DMS153 treated with DMSO at 0.1 percent for 48 hours (cell line): ENCODE measurements at regions not wholly inside any gene's neighbourhood (a gene's known extent, or its start where the extent isn't known, plus 50 kb on each side); places are given as distances from the start of the nearest gene placed in this dataset.

Experiments
- DNase-seq: peaks from one replicate; lab custom pipeline; 2025; ENCODE audit not compliant: unreplicated experiment; lab: John Stamatoyannopoulos, UW

DNA sequence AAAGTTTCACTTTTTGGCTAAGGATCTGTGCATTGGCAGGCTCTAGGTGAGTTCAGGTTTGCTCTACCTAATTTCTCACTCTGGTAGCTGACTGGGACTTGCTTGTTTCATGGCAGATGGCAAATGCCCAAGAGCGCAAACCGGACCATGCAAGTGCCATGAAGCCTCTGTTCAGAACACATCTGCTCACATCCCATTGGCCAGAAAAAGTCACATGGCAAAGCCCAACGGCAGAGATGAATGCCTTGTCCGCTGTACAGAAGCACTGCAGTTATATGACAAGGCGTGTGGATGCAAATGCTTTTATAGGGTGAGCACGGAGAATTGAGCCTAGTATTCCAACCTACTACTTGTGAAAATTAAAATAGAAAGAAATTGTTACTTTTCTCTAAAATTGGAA, 202.2 kb upstream of the HMGA2 start:
- DNase-seq: no peak

DNA sequence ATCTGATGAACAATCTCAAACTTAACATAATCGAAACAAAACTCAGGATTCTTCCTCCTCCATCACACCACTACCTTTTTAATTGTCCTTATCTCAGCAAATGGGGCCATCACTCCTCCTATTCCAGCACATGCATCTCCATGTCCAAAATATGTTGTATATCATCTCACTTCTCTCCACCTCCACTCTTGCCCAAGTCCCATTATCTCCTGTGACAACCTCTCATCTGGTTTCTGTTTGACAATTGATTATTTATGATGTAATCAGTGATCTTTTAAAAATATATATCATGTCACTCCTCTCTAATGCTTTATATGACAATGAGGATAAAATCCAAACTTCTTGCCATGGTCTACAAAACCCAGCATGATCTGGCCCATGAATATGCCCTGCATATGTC, 200.8 kb upstream of the HMGA2 start:
- no peak for DNase-seq

DNA sequence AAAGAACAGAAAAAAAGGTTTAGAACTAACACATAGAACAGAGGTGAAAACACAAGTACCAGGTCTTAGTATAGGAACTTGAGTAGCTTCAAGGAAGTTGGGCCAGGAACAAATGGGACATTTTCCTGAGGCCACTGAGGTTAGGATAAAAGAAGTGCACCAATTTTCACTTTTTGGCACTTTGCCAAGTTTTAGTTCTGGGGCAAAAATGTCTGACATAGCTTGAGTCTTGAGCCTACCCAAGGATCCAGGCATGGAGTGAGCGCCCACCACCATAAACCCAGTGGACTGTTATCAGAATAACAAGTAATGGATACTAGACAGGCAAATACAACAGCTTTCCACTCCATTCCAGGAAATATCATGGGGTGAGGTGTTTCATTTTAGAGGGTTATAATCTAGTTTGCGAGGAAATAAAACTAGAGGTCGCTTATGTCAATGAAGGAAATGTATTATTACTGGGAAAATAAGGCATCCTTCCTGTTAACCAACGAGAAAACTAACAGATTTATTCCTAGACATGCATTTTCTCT, 199.7 kb upstream of the HMGA2 start:
- DNase-seq: no peak

DNA sequence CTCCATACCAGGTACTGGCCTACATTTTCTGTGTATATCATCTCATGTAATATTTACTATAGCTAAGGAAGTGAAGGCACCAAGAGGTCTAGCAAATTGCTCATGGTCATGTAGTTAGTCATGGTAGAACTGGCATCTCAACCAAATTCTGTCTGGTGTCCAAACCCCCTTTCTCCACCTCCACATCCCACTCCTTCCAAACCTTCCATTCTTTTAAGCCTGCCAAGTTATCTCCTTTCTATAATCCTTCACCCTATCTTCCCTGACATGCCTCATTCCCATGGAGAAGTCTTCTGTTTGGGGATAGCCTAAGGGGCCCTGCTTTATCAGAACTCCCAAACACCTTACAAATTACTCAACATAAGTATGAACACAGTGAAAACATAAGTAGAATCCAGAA, 196.2 kb upstream of the HMGA2 start:
- no peak for DNase-seq

DNA sequence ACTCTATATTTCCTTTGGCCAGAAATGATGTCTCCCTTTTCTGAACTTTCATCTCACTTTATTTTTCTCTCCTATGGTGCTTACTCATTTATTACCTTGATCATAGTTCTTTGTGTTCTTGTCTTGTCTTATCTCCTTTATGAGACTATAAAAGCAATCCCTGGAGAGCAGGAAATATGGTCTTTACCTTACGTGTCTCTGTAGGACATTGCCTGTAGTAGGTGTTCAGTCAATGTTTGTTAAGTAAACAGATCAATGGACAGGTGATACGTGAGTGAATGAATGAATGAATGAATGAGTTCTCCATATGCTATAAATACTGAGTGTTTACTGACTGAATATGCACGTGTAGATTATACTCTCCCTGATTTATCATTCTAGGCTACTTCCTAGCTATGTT, 193.7 kb upstream of the HMGA2 start:
- DNase-seq: no peak

DNA sequence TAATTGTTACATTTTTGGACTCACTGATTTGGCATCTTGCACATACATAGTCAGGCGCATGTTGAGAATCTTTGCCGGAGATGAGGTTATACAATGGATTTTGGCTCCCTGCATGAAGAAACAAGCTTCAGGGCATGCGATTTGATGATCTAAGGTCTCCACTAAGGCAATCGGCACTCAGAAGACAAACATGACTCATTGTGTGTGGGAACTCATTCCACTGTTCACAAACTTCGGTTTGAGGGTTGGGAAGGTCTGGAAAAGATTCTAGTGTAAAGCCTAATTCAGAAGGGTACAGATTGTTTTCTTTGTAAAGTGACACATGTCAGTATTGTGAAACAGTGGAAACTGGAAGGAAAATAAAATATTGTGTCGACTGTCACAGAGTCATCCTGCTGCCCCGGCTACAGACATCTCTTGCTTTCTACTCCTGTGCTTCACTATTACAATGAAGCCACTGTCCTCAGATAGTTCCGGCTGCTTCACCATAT, 192.6 kb upstream of the HMGA2 start:
- DNase-seq: no peak

DNA sequence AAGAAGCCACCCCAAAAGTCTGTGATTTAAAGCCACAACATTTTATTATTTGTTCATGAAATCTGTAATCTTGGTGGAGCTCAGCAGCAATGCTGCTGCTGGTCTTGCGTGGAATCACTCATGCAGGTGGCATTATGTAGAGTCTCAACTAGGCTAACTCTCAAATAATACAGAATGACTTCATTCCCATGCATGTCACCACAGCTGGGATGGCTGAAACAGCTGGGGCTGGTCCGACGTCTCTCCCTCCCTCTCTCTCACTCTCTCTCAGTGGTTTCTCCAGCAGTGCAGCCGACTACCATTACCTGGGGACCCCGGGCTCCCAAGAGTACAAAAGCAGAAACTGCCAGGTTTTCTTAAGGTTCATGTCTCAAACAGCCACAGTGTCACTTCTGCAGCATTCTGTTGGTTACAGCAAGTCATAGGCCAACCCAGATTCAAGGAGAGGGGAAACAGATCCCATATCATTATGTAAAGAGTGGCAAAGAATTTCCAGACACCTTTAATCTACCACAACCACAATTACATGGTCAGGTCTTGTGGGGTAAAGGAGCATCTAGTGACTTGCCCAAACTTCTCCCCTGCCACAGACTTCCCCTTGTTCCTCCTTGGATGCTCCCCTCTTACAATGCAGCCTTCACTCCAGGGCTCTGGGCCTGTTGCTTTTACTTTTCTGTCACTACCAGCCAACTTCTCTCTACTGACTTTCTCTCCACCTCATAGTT, 192.0 kb upstream of the HMGA2 start:
- DNase-seq: no peak

DNA sequence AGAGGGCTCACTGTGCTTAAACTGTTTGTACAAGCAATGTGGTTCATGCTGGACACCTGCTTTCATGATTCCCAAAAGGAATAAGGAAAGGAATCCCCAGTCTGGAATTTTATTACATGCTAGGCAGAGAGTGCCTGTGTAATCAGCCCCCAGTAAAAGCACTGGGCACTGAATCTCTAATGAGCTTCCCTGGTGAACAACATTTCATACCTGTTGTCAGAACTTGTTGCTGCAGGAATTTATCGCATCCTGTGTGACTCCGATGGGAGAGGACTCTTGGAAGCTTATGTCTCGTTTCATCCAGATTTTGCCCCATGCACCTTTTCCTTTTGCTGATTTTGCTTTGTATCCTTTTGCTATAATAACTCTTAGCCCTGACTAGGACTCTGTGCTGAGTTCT, 190.2 kb upstream of the HMGA2 start:
- no peak for DNase-seq

DNA sequence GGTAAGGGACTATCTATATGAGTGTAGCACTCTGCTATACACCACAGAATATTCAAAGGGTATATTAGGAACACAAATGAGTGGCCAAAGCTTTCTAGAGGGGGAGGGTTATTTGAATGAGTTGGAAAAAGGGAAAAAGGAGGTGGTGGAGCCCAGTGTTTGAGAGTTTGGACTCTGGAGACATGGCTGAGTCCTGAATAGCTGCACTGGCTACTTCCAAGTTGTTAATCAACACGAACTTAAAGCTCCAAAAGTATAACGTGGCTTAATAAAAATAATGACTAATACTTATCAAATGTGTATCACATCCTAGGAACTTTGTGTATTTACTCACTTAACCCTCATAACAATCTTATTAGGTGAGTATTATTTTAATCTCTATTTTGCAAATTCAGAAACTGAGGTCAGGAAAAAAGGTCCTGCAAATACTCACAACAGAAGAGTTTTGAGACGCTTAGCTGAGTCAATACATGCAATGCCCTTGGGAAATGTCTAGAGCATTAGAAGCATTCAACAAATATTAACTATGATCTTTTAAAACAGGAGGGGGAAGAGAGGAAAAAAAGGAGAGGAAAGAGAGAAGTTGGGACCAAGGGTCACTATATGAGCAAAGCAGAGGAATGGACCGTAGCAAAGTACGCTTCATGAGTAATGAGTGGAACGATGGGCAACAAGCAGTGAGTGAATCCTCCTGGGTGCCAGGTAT, 189.5 kb upstream of the HMGA2 start:
- DNase-seq: no peak

DNA sequence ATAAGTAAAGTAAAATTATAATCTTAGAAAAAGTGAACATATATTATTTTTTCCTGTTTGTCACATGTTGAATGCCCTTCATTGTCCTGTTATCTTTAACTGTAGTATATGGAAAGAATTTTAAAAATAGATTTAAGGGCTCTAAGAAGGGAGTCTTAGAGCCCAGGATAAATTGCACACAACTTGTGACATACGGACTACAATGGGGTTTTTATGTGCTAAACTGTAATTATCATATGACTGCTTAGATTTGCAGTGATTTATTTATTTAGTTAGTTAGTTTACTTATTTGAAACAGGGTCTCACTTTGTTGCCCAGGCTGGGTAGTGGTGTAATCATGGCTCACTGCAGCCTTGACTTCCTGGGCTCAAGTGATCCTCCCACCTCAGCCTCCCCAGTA, 187.8 kb upstream of the HMGA2 start:
- no peak for DNase-seq

DNA sequence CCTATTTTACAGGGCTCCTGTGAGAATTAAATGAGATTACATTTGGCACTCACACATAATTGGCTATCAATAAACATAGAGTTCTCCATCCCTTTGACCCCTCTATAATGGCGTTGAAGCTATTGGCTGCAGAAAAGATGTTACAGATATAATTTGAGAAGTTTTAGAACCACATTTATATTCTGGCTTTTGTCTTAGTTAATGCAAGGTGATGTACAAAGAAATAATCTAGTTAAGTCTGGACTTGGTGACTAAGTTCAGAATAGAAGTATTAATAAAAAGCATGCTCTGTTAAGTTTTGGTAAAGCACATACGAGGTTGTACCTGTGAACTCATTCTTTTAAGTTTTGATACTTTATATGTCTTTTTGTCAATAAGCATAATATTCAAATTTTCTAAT, 187.1 kb upstream of the HMGA2 start:
- DNase-seq: no peak

DNA sequence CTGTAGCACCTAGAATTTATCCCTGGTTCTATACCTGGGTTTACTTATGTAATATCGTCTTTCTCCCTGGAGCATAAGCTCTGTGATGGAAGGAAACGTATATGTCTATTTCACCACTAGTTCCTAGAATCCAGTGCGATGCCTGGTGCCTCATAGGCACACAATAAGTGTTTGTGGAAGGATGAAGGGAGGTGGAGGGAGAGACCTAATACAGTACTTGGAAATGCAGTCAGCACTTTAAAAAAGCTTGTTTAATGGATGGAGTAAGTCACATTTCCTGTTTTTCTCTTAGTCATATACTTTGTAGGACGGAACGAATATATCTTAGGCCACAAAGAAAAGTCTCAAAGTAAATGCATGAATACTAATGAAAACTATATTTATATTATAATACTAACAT, 186.5 kb upstream of the HMGA2 start:
- DNase-seq: no peak

DNA sequence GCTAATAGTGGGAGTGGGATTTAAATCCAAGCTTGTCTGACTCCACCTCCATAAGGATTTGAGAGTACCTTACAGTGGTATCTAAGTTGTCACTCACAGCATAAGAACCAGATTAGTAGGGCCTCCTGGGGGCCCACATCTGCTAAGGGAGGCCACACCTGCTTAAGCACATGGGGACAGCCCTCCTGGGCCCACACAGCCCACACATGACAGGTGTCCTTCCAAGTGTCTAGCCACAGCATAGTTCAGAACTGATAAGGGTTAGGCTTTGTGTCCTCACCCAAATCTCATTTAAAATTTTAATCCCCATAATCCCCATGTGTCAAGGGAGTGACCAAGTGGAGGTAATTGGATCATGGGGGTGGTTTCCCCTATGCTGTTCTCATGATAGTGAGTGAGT, 186.0 kb upstream of the HMGA2 start:
- no peak for DNase-seq

DNA sequence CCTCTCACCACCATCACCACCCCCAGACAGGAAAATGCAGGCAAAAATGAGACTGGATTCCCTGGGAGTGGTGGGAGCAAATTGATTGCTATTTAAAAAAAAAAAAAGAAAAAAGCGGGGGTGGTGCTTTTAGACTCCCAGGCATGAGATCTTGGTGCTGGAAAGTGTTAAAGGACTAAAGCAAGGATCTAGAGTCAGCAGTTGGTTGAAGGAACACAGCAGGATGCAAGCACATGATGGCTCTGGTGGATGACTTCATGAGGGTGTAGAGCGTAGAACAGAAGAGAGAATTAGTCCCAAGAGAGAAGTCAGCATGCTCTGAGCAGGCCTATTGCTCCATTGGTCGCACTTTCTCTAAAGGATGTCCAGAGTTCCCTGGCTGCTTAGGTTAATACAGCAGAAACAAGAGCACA, 183.8 kb upstream of the HMGA2 start:
- DNase-seq: no peak

DNA sequence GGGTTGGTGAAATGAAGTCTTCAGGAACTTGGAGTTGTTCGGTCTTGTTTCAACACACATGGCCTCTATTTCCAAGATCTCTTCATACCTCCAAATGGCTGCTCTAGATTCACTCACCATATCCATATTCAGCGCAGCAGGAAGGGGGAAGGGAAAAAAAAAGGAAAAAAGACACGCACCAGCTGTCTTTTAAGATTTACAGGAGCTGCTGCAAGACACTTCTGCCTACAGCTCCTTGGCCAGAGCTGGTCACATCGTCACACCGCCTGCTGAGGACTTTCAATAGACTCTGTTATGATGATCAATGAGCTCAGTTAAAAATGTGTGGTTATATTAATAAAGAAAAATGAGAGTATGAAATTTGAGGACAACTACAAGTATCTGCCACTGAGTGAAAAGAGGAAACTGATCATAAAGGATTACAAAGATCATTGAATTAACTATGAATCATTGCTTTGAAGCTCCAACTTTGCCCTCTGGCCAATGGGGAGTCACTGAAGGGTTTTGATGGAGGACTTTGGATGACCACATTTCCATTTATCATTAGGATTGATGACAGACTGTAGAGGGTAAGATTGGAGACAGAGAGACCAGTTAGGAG, 182.1 kb upstream of the HMGA2 start:
- no peak for DNase-seq

DNA sequence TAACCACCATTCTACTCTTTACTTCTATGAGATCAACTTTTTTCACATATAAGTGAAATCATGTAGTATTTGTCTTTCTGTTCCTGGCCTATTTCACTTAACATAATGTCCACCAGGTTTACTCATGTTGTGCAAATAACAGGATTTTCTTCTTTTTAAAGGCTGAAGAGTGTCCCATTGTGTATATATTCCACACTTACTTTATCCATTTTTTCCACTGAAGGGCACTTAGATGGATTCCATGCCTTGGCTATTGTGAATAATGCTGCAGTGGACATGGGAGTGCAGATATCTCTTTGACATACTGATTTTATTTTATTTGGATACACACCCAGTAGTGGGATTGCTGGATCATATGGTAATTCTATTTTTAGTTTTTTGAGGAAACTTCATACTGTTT, 181.1 kb upstream of the HMGA2 start:
- DNase-seq: no peak

DNA sequence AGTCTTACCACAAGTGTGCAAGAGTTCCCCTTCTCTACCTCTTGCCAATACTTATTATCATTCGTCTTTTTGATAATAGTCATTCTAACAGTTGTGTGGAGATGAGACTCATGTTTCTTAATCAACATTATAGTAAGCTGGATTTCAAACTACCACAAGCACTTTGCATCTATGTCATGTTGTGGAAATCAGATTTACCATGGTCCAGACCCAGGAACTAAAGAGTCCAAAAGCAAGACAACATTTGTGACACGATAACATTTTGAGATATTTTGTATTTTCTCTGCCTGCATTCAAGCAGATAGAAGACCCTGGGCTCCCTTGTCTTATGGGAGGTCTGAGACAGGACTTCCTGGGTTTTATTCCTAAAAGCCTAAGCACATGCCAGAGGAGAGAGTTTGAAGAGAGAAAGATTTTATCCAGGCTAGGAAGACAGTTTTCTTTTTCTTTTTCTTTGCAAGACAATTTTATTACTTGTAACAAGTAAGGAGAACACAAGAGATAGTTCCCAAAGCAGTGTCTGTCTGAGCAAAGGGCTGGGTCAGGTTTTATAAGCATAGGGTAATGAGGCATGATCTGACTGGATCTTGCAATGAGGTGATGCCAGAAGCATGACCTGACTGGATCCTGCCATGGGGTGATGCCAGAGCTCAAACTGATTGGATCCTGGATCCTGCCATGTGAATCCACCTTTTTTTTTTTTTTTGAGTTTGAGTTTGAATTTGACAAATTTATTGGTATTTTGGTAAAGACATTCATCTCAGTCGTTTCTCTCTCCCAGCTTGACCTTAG, 180.5 kb upstream of the HMGA2 start:
- DNase-seq: no peak

DNA sequence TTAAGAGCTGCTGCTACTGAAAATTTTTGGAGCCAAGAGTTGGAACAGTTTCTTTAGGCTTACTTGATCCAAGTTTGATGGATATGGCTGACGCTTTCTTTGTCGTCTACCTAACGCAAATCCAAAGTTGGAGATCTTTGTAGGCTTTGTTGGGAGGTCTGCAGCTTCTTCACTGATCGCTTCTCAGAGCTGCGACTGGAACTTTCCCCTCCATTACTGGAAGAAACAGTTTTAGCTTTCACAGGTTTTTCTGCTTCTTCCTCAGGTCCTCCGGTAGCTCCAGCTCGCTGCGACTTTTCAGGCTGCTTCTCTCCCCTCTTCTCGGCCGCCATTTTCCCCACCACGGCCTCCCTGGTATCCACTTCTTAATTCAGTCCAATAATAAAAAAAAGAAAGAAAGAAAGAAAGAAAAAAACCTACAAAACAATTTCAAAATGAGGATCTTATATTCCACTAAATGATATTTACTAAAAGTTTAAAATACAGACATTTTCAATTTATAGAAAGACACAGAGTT, 178.1 kb upstream of the HMGA2 start:
- DNase-seq: no peak

DNA sequence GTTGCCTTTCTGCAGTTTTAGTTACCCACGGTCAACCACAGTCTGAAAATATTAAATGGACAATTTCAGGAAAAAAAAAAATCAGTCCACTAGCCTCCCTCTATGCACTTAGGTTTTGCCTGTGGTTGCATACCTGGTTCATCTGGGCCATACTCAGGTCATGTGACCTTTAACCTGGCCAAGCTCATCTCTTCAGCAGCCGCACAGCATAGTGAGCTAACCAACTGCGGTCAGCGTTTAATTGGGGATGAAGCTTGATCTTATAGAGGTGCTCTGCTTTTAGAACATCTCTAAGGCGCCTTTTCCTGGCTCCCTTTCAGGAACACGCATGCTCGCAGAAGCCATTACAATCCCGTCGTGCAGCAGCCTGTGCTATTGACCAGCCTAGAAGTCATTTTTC, 177.2 kb upstream of the HMGA2 start:
- no peak for DNase-seq

DNA sequence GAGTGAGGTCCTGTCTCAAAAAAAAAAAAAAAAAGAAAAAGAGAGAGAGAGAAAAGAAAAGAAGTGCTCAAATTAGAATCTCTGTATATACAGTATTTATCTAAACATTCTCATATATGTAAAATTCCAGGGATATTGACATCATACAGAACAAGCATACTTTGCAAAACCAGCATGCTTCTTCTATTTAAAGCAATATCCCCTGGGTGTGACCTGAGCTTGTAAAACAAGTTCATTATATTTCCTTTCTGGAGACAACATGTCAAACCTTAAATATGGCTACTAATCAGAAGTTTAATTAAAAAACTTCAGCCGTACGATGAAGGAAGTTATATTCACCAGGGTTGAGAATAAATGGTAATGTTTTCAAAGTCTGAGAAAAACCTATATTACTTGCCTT, 175.8 kb upstream of the HMGA2 start:
- no peak for DNase-seq

DNA sequence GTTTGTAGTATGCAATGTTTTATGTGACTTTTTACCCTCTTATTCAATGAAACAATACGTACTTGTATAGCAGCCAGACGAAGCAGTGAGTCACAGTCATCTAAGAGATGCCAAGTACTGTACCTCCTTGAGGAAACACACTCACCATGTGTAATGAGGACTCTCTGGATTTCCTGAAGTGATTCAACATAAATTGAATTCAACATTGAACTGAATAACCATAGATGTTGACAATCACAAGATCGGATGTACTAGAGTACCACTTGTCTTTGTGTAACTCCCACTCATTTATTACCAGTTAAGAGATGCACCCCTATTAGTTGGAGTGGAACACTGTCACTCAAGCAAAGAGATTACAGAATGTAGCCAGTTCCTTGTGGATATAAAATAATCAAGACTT, 175.2 kb upstream of the HMGA2 start:
- no peak for DNase-seq
